OCI-LY1 (cell line): ENCODE measurements at regions not wholly inside any gene's neighbourhood (a gene's known extent, or its start where the extent isn't known, plus 50 kb on each side); places are given as distances from the start of the nearest gene placed in this dataset.

ENCODE experiments used
- CTCF ChIP-seq: fragments of 200-600 bp; sonication (generic), shearing (Covaris generic); IDR thresholded peaks from 2 replicates; pipeline ENCODE4 v1.5.1; 2017; ENCODE audit warnings: mild to moderate bottlenecking, antibody characterized with exemption, low read length, moderate library complexity, mixed read lengths
- EZH2 ChIP-seq: fragments of 200-600 bp; sonication (generic), shearing (Covaris generic); IDR thresholded peaks from 2 replicates; pipeline ENCODE4 v1.8.0; 2017; ENCODE audit warnings: borderline replicate concordance, mixed run types, mild to moderate bottlenecking, antibody characterized with exemption, low read length, moderate library complexity, mixed read lengths

GRCh38 chr15:55014391-55015092 is 182.2 kb downstream of the RSL24D1 start:
- TF ChIP-seq CTCF = no peak
- TF ChIP-seq EZH2 = no peak
